ENCODE measurements at regions not wholly inside any gene's neighbourhood (a gene's known extent, or its start where the extent isn't known, plus 50 kb on each side); places are given as distances from the start of the nearest gene placed in this dataset.

DNA sequence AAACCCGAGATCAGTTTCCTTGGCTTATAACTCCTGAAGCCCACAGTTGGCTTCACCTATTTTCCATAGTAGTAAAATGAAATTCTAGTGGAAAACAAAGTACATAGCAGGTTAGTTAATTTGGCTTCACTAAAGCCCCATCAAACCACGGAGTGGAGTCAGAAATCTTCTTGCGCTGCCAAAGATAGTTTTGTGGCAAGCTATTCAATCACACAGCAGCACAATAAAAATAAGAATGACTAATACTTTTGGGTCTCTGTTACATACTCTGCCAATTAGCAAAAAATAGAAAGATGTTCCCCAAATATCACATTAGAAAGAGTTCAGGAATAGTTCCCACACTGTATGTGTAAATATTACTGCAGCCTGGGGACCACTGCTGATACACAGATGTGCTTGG is 175.2 kb upstream of the NOL4 start:
- TF ChIP-seq EZH2 (IDR thresholded peaks at IDR 0.05; ENCODE audit: insufficient read depth, poor library complexity, severe bottlenecking) (no peak), EZH2phosphoT487 (IDR thresholded peaks at IDR 0.05; ENCODE audit: insufficient read depth, low read depth) (no peak)
